Body of pancreas (tissue), 4 donors: ENCODE measurements at regions not wholly inside any gene's neighbourhood (a gene's known extent, or its start where the extent isn't known, plus 50 kb on each side); places are given as distances from the start of the nearest gene placed in this dataset.

Source experiments
- CTCF ChIP-seq, 7 experiments: fragments of 450-650 bp in 4 of 7; fragments of 200-600 bp in 3 of 7; sonication (generic) in 3 of 7; IDR thresholded peaks; one replicate each; pipeline ENCODE4 v1.5.1; 2016 to 2019; ENCODE audit warnings: antibody characterized with exemption in 7 of 7
- POLR2A ChIP-seq, 3 donors: fragments of 450-650 bp; IDR thresholded peaks; one replicate each; pipeline ENCODE4 v1.6.1; 2016; ENCODE audit warnings: antibody characterized with exemption in 3 of 3, mild to moderate bottlenecking in 2 of 3

GRCh38 chr22:27008454-27008853, 351.1 kb downstream of the MIAT start:
- no peak for TF ChIP-seq CTCF (IDR thresholded peaks at IDR 0.05)
- no peak for TF ChIP-seq POLR2A (IDR thresholded peaks at IDR 0.05)
